Endodermal cell (in vitro differentiated cells): ENCODE measurements at regions not wholly inside any gene's neighbourhood (a gene's known extent, or its start where the extent isn't known, plus 50 kb on each side); places are given as distances from the start of the nearest gene placed in this dataset.

Experiments used
- DNase-seq: peaks from one replicate; pipeline ENCODE4 v3.0.0-alpha.2; 2017
- H3K27ac ChIP-seq: 2 replicates; pipeline ENCODE4 v1.5.1; 2013; ENCODE audit warnings: mild to moderate bottlenecking, low read depth, low read length, moderate library complexity
- H3K27me3 ChIP-seq: 2 replicates; pipeline ENCODE4 v1.6.1; 2013; ENCODE audit warnings: mild to moderate bottlenecking, low read length, moderate library complexity; ENCODE audit not compliant: insufficient read depth, control insufficient read depth, poor library complexity, severe bottlenecking
- H3K36me3 ChIP-seq: 2 replicates; pipeline ENCODE4 v1.7.0; 2013; ENCODE audit warnings: mild to moderate bottlenecking, low read length, moderate library complexity; ENCODE audit not compliant: control insufficient read depth, insufficient read depth
- H3K4me1 ChIP-seq: one replicate; pipeline ENCODE4 v1.7.0; 2013; ENCODE audit warnings: low read length; ENCODE audit not compliant: control insufficient read depth, insufficient read depth
- H3K4me3 ChIP-seq: 2 replicates; pipeline ENCODE4 v1.5.1; 2013; ENCODE audit warnings: mild to moderate bottlenecking, low read length, moderate library complexity
- H3K9ac ChIP-seq: 2 replicates; pipeline ENCODE4 v1.6.1; 2013; ENCODE audit warnings: mild to moderate bottlenecking, low read length, moderate library complexity; ENCODE audit not compliant: poor library complexity, severe bottlenecking; ENCODE audit errors: extremely low read depth
- H3K9me3 ChIP-seq: 2 replicates; pipeline ENCODE4 v1.6.1; 2013; ENCODE audit warnings: mild to moderate bottlenecking, low read length, moderate library complexity; ENCODE audit not compliant: control insufficient read depth
- H3K27ac Mint-ChIP-seq: 2 replicates; pipeline ENCODE4 v1.8.0; 2020; ENCODE audit warnings: mixed read lengths
- H3K27me3 Mint-ChIP-seq: 2 replicates; pipeline ENCODE4 v1.8.0; 2021; ENCODE audit warnings: mild to moderate bottlenecking, mixed read lengths; ENCODE audit not compliant: insufficient read depth
- H3K36me3 Mint-ChIP-seq: 2 replicates; pipeline ENCODE4 v1.8.0; 2020; ENCODE audit warnings: low read depth, mixed read lengths
- H3K4me1 Mint-ChIP-seq: 2 replicates; pipeline ENCODE4 v1.8.0; 2020; ENCODE audit warnings: mixed read lengths
- H3K4me3 Mint-ChIP-seq: 2 replicates; pipeline ENCODE4 v1.8.0; 2020; ENCODE audit warnings: mild to moderate bottlenecking, moderate library complexity, mixed read lengths
- H3K9me3 Mint-ChIP-seq: 2 replicates; pipeline ENCODE4 v1.8.0; 2020; ENCODE audit warnings: mild to moderate bottlenecking, mixed read lengths
- CTCF ChIP-seq: fragments of 200-600 bp; sonication (generic); conservative IDR thresholded peaks from 2 replicates; pipeline ENCODE4 v1.5.0; 2021; ENCODE audit warnings: antibody characterized with exemption, mild to moderate bottlenecking
- WGBS, 2 experiments: methylation state at CpG; one replicate each; pipeline versions ENCODE4 v1.1.5 to v1.1.7; 2013; ENCODE audit warnings: missing lambda C conversion rate in 2 of 2, mixed read lengths in 1 of 2; ENCODE audit not compliant: insufficient coverage in 1 of 2, insufficient read length in 1 of 2; 5-methylcytosine and 5-hydroxymethylcytosine counted together

GRCh38 chr13:47459512-47459911 is 541.6 kb downstream of the SUCLA2 start:
- no peaks in the 10 kb centered on the region for H3K4me1 Mint-ChIP-seq
- no peak overlapping the region for H3K27ac Mint-ChIP-seq
- 33% methylated on average over 2 of the region's 2 CpGs; no CpG with 5 or more reads in 1 of the 2 experiments for WGBS, 2 experiments
- Histone ChIP-seq H3K9me3 (no peaks in the 10 kb centered on the region), H3K27ac (no peak overlapping the region), H3K36me3 (no peaks in the 10 kb centered on the region), H3K27me3 (no peaks in the 10 kb centered on the region), H3K9ac (no peak overlapping the region), H3K4me3 (no peak overlapping the region), H3K4me1 (no peaks in the 10 kb centered on the region)
- peak; percentile 67 for TF ChIP-seq CTCF
- no peaks in the 10 kb centered on the region for H3K9me3 Mint-ChIP-seq
- H3K27me3 Mint-ChIP-seq = no peaks in the 10 kb centered on the region
- no peak overlapping the region for H3K4me3 Mint-ChIP-seq
- no peaks in the 10 kb centered on the region for H3K36me3 Mint-ChIP-seq
- DNase-seq = no peak

GRCh38 chr13:47457626-47458025 is 543.4 kb downstream of the SUCLA2 start:
- no peaks in the 10 kb centered on the region for H3K4me1 ChIP-seq
- H3K27me3 ChIP-seq = no peaks in the 10 kb centered on the region
- Mint-ChIP-seq H3K4me1 (no peaks in the 10 kb centered on the region), H3K36me3 (no peaks in the 10 kb centered on the region), H3K9me3 (no peaks in the 10 kb centered on the region), H3K27ac (no peak overlapping the region), H3K27me3 (no peaks in the 10 kb centered on the region), H3K4me3 (no peak overlapping the region)
- H3K9ac ChIP-seq = no peak overlapping the region
- no peak for DNase-seq
- no peaks in the 10 kb centered on the region for H3K36me3 ChIP-seq
- TF ChIP-seq CTCF = no peak
- no peaks in the 10 kb centered on the region for H3K9me3 ChIP-seq
- no peak overlapping the region for H3K27ac ChIP-seq
- no peak overlapping the region for H3K4me3 ChIP-seq

- no peaks in the 10 kb centered on the region for H3K4me1 Mint-ChIP-seq
- Histone ChIP-seq H3K9me3 (no peaks in the 10 kb centered on the region), H3K4me3 (no peak overlapping the region), H3K27ac (no peak overlapping the region), H3K36me3 (no peaks in the 10 kb centered on the region), H3K27me3 (no peaks in the 10 kb centered on the region), H3K4me1 (no peaks in the 10 kb centered on the region), H3K9ac (no peak overlapping the region)
- no peak overlapping the region for H3K27ac Mint-ChIP-seq
- no peak for DNase-seq
- no peaks in the 10 kb centered on the region for H3K27me3 Mint-ChIP-seq
- no peak overlapping the region for H3K4me3 Mint-ChIP-seq
- peak; percentile 66 for TF ChIP-seq CTCF
- H3K9me3 Mint-ChIP-seq = no peaks in the 10 kb centered on the region
- no peaks in the 10 kb centered on the region for H3K36me3 Mint-ChIP-seq
Observed at GRCh38 chr13:47455626-47456025, 545.4 kb downstream of the SUCLA2 start.
